ENCODE measurements at regions not wholly inside any gene's neighbourhood (a gene's known extent, or its start where the extent isn't known, plus 50 kb on each side); places are given as distances from the start of the nearest gene placed in this dataset.

GRCh38 chrX:20382518-20383297, 116.0 kb upstream of the RPS6KA3 start:
- Histone ChIP-seq H3K36me3 (ENCODE audit: control insufficient read depth, insufficient read depth, low read length) (no peaks in the 10 kb centered on the region), H3K27me3 (ENCODE audit: control insufficient read depth, insufficient read depth, low read length) (no peaks in the 10 kb centered on the region), H3K4me3 (ENCODE audit: low read depth, low read length) (no peak overlapping the region)
- ChIA-PET CTCF (no interaction called here), POLR2A (no interaction called here)
- TF ChIP-seq CTCF (IDR thresholded peaks at IDR 0.05; ENCODE audit: insufficient read depth, low read depth, low read length) = no peak
- DNase-seq (ENCODE audit: low read depth) = no peak

- no peak for DNase-seq (ENCODE audit: low read depth)
- POLR2A ChIA-PET = no interaction called here
- no peak for TF ChIP-seq CTCF (IDR thresholded peaks at IDR 0.05; ENCODE audit: insufficient read depth, low read depth, low read length)
- Histone ChIP-seq H3K36me3 (ENCODE audit: control insufficient read depth, insufficient read depth, low read length) (no peaks in the 10 kb centered on the region), H3K27me3 (ENCODE audit: control insufficient read depth, insufficient read depth, low read length) (no peaks in the 10 kb centered on the region), H3K4me3 (ENCODE audit: low read depth, low read length) (no peak overlapping the region)
- CTCF ChIA-PET = no interaction called here
Observed at GRCh38 chrX:20382082-20382481, 115.4 kb upstream of the RPS6KA3 start.

GRCh38 chrX:20378233-20378920, 111.7 kb upstream of the RPS6KA3 start:
- ChIA-PET POLR2A (no interaction called here), CTCF (no interaction called here)
- no peak for TF ChIP-seq CTCF (IDR thresholded peaks at IDR 0.05; ENCODE audit: insufficient read depth, low read depth, low read length)
- Histone ChIP-seq H3K27me3 (ENCODE audit: control insufficient read depth, insufficient read depth, low read length) (no peaks in the 10 kb centered on the region), H3K36me3 (ENCODE audit: control insufficient read depth, insufficient read depth, low read length) (no peaks in the 10 kb centered on the region), H3K4me3 (ENCODE audit: low read depth, low read length) (no peak overlapping the region)
- no peak for DNase-seq (ENCODE audit: low read depth)

GRCh38 chrX:20374900-20375438, 108.3 kb upstream of the RPS6KA3 start:
- no peak for TF ChIP-seq CTCF (IDR thresholded peaks at IDR 0.05; ENCODE audit: insufficient read depth, low read depth, low read length)
- POLR2A ChIA-PET = no interaction called here
- no peak for DNase-seq (ENCODE audit: low read depth)
- no peaks in the 10 kb centered on the region for H3K36me3 ChIP-seq (ENCODE audit: control insufficient read depth, insufficient read depth, low read length)
- no peaks in the 10 kb centered on the region for H3K27me3 ChIP-seq (ENCODE audit: control insufficient read depth, insufficient read depth, low read length)
- CTCF ChIA-PET = interaction anchor here (0.7 kb wide), 1 partner anchor 122 kb away, joined by 3 read pairs; no protein-coding TSS in a partner anchor
- H3K4me3 ChIP-seq (ENCODE audit: low read depth, low read length) = no peak overlapping the region

- CTCF ChIA-PET = interaction anchor here (0.7 kb wide), 1 partner anchor 121 kb away, joined by 3 read pairs; no protein-coding TSS in a partner anchor
- DNase-seq (ENCODE audit: low read depth) = no peak
- Histone ChIP-seq H3K4me3 (ENCODE audit: low read depth, low read length) (no peak overlapping the region), H3K27me3 (ENCODE audit: control insufficient read depth, insufficient read depth, low read length) (no peaks in the 10 kb centered on the region), H3K36me3 (ENCODE audit: control insufficient read depth, insufficient read depth, low read length) (no peaks in the 10 kb centered on the region)
- TF ChIP-seq CTCF (IDR thresholded peaks at IDR 0.05; ENCODE audit: insufficient read depth, low read depth, low read length) = no peak
- POLR2A ChIA-PET = no interaction called here
Observed at GRCh38 chrX:20374450-20374849, 107.7 kb upstream of the RPS6KA3 start.

Measured in BJ (cell line).